HepG2 (cell line): ENCODE measurements at regions not wholly inside any gene's neighbourhood (a gene's known extent, or its start where the extent isn't known, plus 50 kb on each side); places are given as distances from the start of the nearest gene placed in this dataset.

Experiments
- ESRRA ChIP-seq: sonication (generic); formaldehyde crosslinking; IDR thresholded peaks from 2 replicates; pipeline ENCODE4 v1.5.1; 2020; ENCODE audit warnings: mild to moderate bottlenecking, low read depth, missing genetic modification reagents
- GABPA ChIP-seq, 2 experiments: IDR thresholded peaks; 2 replicates each; pipeline ENCODE4 v1.6.1; 2011 to 2016; ENCODE audit warnings: low read depth in 2 of 2, low read length in 1 of 2, missing biosample characterization in 1 of 2, missing genetic modification characterization in 1 of 2
- YY1 ChIP-seq: IDR thresholded peaks from 2 replicates; pipeline ENCODE4 v1.6.1; 2011; ENCODE audit warnings: low read length, low read depth, moderate library complexity, mild to moderate bottlenecking; ENCODE audit not compliant: insufficient read depth, insufficient replicate concordance
- ZKSCAN5 ChIP-seq: sonication (generic); formaldehyde crosslinking; IDR thresholded peaks from 2 replicates; pipeline ENCODE4 v1.5.1; 2020; ENCODE audit warnings: mild to moderate bottlenecking, missing genetic modification reagents
- TF ChIP-seq, protein P1 (sequence below): sonication (generic); formaldehyde crosslinking; IDR thresholded peaks from 2 replicates; pipeline ENCODE4 v1.4.0; 2020; ENCODE audit warnings: missing genetic modification reagents
- TF ChIP-seq, protein P2 (sequence below): sonication (generic); formaldehyde crosslinking; IDR thresholded peaks from 2 replicates; pipeline ENCODE4 v1.5.0; 2020; ENCODE audit warnings: mild to moderate bottlenecking, missing genetic modification reagents, moderate library complexity

DNA sequence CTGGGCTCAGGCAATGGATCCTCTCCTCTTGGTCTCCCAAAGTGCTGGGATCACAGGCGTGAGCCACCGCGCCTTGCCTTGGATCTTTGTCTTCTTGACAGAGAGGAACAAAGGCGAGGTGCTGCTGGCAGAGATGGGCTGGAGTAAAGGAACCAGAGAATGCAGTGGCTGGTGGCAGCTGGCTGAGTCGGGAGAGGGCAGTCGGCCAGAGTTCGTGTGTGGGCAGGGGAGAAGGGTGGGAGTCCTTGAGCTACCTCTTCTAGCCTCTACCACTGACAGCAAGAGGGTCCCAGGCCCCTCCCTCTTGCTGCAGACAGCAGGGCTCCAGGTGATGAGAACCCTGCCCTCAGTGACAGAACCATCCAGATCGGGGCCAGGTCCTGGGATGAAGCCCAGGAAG, 86.2 kb upstream of the LINC01488 start:
- TF ChIP-seq ZKSCAN5 (CRISPR knock-in tag) (no peak), ESRRA (CRISPR knock-in tag) (no peak), GABPA (IDR thresholded peaks at IDR 0.05; ENCODE audit: low read depth, low read length) (no peak), GABPA (CRISPR knock-in tag; IDR thresholded peaks at IDR 0.05; ENCODE audit: low read depth) (no peak), YY1 (no peak)
- TF ChIP-seq, protein P1, sequence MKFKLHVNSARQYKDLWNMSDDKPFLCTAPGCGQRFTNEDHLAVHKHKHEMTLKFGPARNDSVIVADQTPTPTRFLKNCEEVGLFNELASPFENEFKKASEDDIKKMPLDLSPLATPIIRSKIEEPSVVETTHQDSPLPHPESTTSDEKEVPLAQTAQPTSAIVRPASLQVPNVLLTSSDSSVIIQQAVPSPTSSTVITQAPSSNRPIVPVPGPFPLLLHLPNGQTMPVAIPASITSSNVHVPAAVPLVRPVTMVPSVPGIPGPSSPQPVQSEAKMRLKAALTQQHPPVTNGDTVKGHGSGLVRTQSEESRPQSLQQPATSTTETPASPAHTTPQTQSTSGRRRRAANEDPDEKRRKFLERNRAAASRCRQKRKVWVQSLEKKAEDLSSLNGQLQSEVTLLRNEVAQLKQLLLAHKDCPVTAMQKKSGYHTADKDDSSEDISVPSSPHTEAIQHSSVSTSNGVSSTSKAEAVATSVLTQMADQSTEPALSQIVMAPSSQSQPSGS (CRISPR knock-in tag): no peak
- TF ChIP-seq, protein P2, sequence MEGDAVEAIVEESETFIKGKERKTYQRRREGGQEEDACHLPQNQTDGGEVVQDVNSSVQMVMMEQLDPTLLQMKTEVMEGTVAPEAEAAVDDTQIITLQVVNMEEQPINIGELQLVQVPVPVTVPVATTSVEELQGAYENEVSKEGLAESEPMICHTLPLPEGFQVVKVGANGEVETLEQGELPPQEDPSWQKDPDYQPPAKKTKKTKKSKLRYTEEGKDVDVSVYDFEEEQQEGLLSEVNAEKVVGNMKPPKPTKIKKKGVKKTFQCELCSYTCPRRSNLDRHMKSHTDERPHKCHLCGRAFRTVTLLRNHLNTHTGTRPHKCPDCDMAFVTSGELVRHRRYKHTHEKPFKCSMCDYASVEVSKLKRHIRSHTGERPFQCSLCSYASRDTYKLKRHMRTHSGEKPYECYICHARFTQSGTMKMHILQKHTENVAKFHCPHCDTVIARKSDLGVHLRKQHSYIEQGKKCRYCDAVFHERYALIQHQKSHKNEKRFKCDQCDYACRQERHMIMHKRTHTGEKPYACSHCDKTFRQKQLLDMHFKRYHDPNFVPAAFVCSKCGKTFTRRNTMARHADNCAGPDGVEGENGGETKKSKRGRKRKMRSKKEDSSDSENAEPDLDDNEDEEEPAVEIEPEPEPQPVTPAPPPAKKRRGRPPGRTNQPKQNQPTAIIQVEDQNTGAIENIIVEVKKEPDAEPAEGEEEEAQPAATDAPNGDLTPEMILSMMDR (CRISPR knock-in tag): no peak
